Spleen (tissue), 11 donors: ENCODE measurements at regions not wholly inside any gene's neighbourhood (a gene's known extent, or its start where the extent isn't known, plus 50 kb on each side); places are given as distances from the start of the nearest gene placed in this dataset.

Experiments
- DNase-seq: peaks from one replicate; pipeline ENCODE4 v3.0.0-alpha.2; 2020
- H3K27ac ChIP-seq, 8 donors: fragments of 200-600 bp; sonication (generic) in 7 of 8; 1 replicate in 4 of 8; 2 replicates in 4 of 8; pipeline versions ENCODE4 v1.5.0 to v1.8.0; 2016 to 2021; ENCODE audit warnings: inconsistent platforms in 4 of 8, mild to moderate bottlenecking in 4 of 8, moderate library complexity in 1 of 8
- H3K27me3 ChIP-seq, 7 donors: fragments of 200-600 bp; sonication (generic) in 6 of 7; replicated peaks in 1 of 7; 1 replicate in 4 of 7; 2 replicates in 3 of 7; pipeline versions ENCODE4 v1.5.0 to v1.8.0; 2016 to 2021; ENCODE audit warnings: inconsistent platforms in 3 of 7, mild to moderate bottlenecking in 1 of 7
- H3K36me3 ChIP-seq, 6 donors: fragments of 200-600 bp; sonication (generic) in 5 of 6; 1 replicate in 4 of 6; 2 replicates in 2 of 6; pipeline versions ENCODE4 v1.5.0 to v1.8.0; 2016 to 2021; ENCODE audit warnings: inconsistent platforms in 2 of 6
- H3K4me1 ChIP-seq, 6 donors: fragments of 200-600 bp; sonication (generic) in 5 of 6; 1 replicate in 3 of 6; 2 replicates in 3 of 6; pipeline versions ENCODE4 v1.5.0 to v1.8.0; 2016 to 2021; ENCODE audit warnings: inconsistent platforms in 3 of 6
- H3K4me3 ChIP-seq, 8 donors: fragments of 200-600 bp; sonication (generic) in 7 of 8; 1 replicate in 4 of 8; 2 replicates in 4 of 8; pipeline versions ENCODE4 v1.5.0 to v1.8.0; 2016 to 2021; ENCODE audit warnings: inconsistent platforms in 4 of 8, mild to moderate bottlenecking in 4 of 8, moderate library complexity in 2 of 8
- H3K9me3 ChIP-seq, 8 donors: fragments of 200-600 bp; sonication (generic) in 7 of 8; 1 replicate in 4 of 8; 2 replicates in 4 of 8; pipeline versions ENCODE4 v1.5.0 to v1.8.0; 2016 to 2021; ENCODE audit warnings: inconsistent platforms in 4 of 8
- CTCF ChIP-seq, 11 experiments: fragments of 200-600 bp in 7 of 11; fragments of 450-650 bp in 4 of 11; sonication (generic) in 4 of 11; IDR thresholded peaks in 8 of 11; conservative IDR thresholded peaks in 3 of 11; 1 replicate in 7 of 11; 2 replicates in 4 of 11; pipeline versions ENCODE4 v1.4.0 to v1.8.0; 2016 to 2021; ENCODE audit warnings: antibody characterized with exemption in 11 of 11, inconsistent platforms in 4 of 11, mild to moderate bottlenecking in 1 of 11
- POLR2A ChIP-seq, 3 donors: fragments of 450-650 bp; IDR thresholded peaks; one replicate each; pipeline ENCODE4 v1.5.1; 2017; ENCODE audit warnings: antibody characterized with exemption in 3 of 3, mild to moderate bottlenecking in 1 of 3
- POLR2AphosphoS5 ChIP-seq, 3 donors: sonication (generic); formaldehyde crosslinking; IDR thresholded peaks; one replicate each; pipeline ENCODE4 v1.5.1; 2017; ENCODE audit warnings: antibody characterized with exemption in 3 of 3
- WGBS, 5 donors: extraction: QIAGEN DNeasy Blood & Tissue Kit in 3 of 5; methylation state at CpG; one replicate each; pipeline versions ENCODE4 v1.1.5 to v1.1.7; 2013 to 2018; 5-methylcytosine and 5-hydroxymethylcytosine counted together
- intact Hi-C: fragments of 100-400 bp; cut with DNase I; formaldehyde crosslinking; loops from one replicate; pipeline ENCODE4 v1.15.0; 2023; ENCODE audit warnings: low total_unique reads
- donor health status: healthy with polysubstance abuse.
- donor health status: DM: no; HTN: no; CAD: no; lungs with moderate emphysema.
- donor health status: DM: no; HTN: no; CAD: no.
- donor health status: Bipolar disorder and iron deficiency.
- donor health status: healthy.
- donor health status: DM: no; HTN: no; CAD: no.
- donor health status: DM: yes; HTN: yes; CAD: no.

- Histone ChIP-seq H3K27me3 (no peaks in the 10 kb centered on the region), H3K36me3 (no peaks in the 10 kb centered on the region), H3K27ac (no peak overlapping the region), H3K4me1 (no peaks in the 10 kb centered on the region), H3K9me3 (peaks cover 0 to 11% (median 6%) of the 10 kb centered on the region in 8 donors), H3K4me3 (no peak overlapping the region)
- WGBS, 5 donors: 72 to 78% (median 75%) methylated on average over 4 of the region's 4 CpGs
- TF ChIP-seq POLR2A (IDR thresholded peaks at IDR 0.05): no peak
- no peak for TF ChIP-seq CTCF (IDR thresholded peaks at IDR 0.05 in 8 of 11, conservative IDR thresholded peaks at IDR 0.05 in 3 of 11)
- TF ChIP-seq POLR2AphosphoS5 (IDR thresholded peaks at IDR 0.05): no peak
- intact Hi-C loops: no loop called here
- no peak for DNase-seq
Measured at GRCh38 chr4:29121586-29121985, 1598.6 kb upstream of the PCDH7 start.

DNA sequence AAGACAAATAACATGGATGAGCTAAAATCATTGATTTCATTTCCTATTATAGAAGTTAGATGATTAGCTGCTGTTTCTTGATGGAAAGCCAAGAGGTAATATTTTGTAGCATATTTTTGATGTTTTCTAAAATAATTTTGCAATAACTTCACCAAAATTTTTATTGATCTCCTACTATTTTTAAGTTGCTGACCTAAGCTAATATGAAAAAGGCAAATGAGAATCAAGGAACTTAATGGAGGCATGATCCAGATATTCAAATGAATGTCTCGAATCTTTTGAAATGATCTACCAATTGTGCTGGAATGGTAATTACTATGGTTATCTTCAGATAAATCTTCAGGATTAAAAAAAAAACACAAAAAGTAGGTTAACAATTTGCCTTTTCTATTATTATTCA is 1591.4 kb upstream of the PCDH7 start:
- Histone ChIP-seq H3K4me3 (no peak overlapping the region), H3K36me3 (no peaks in the 10 kb centered on the region), H3K4me1 (no peaks in the 10 kb centered on the region), H3K27ac (no peak overlapping the region), H3K27me3 (no peaks in the 10 kb centered on the region), H3K9me3 (peaks cover 0 to 5% (median 0%) of the 10 kb centered on the region in 8 donors)
- no peak for DNase-seq
- TF ChIP-seq POLR2AphosphoS5 (IDR thresholded peaks at IDR 0.05): no peak
- TF ChIP-seq POLR2A (IDR thresholded peaks at IDR 0.05): no peak
- TF ChIP-seq CTCF (IDR thresholded peaks at IDR 0.05 in 8 of 11, conservative IDR thresholded peaks at IDR 0.05 in 3 of 11): no peak
- intact Hi-C loops: no loop called here
- WGBS, 5 donors: 71 to 96% (median 84%) methylated on average over 1 of the region's 1 CpG

DNA sequence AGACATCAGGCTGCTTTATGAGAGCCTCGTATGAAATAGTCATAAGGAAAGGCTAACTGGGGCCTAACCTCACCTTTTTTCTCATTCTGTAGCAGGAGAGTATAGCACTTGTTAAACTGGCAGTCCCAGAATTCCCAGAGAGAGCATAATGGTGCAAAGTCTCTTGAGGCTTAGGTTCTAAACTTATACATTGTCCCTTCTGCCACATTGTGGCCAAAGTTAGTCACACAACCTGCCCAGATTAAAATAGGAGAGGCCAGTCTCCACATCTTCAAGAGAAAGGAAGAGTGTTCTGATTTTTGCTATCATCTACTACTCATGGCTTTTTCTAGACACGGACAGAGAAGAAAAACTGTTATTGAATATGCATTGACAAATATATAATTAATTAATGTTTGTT is 1588.9 kb upstream of the PCDH7 start:
- Histone ChIP-seq H3K9me3 (peaks cover 0 to 12% (median 3%) of the 10 kb centered on the region in 8 donors), H3K4me3 (no peak overlapping the region), H3K27ac (no peak overlapping the region), H3K27me3 (no peaks in the 10 kb centered on the region), H3K4me1 (no peaks in the 10 kb centered on the region), H3K36me3 (no peaks in the 10 kb centered on the region)
- intact Hi-C loops: no loop called here
- TF ChIP-seq CTCF (IDR thresholded peaks at IDR 0.05 in 8 of 11, conservative IDR thresholded peaks at IDR 0.05 in 3 of 11): no peak
- TF ChIP-seq POLR2A (IDR thresholded peaks at IDR 0.05): no peak
- no peak for TF ChIP-seq POLR2AphosphoS5 (IDR thresholded peaks at IDR 0.05)
- WGBS, 5 donors: 70 to 85% (median 77%) methylated on average over 2 of the region's 2 CpGs
- DNase-seq: no peak

DNA sequence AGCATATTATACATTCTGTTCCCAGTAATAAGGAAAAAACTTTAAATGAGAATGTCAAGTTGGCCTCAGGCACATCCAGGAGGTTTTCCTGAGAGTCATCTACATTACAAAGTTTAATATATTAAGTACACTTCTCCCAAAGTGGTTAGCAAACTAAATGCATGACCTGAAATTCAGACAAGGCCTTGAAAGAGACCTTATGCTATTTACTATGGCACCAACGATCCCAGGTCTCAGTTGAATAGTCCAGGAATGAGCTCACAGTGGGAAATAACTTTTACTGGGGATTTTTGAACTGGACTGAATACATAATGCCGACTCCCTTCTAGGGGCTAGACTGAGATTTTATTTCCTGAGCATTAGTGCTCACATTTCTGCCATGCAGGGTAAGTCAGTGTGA is 1577.5 kb upstream of the PCDH7 start:
- Histone ChIP-seq H3K9me3 (peaks cover 0 to 5% (median 0%) of the 10 kb centered on the region in 8 donors), H3K27ac (no peak overlapping the region), H3K36me3 (no peaks in the 10 kb centered on the region), H3K4me3 (no peak overlapping the region), H3K4me1 (no peaks in the 10 kb centered on the region), H3K27me3 (no peaks in the 10 kb centered on the region)
- no peak for TF ChIP-seq POLR2AphosphoS5 (IDR thresholded peaks at IDR 0.05)
- no peak for TF ChIP-seq POLR2A (IDR thresholded peaks at IDR 0.05)
- TF ChIP-seq CTCF (IDR thresholded peaks at IDR 0.05 in 8 of 11, conservative IDR thresholded peaks at IDR 0.05 in 3 of 11): no peak
- intact Hi-C loops: no loop called here
- DNase-seq: no peak
- 68 to 80% (median 69%) methylated on average over 2 of the region's 2 CpGs for WGBS, 5 donors
